Uterus (tissue), 3 donors: ENCODE measurements at regions not wholly inside any gene's neighbourhood (a gene's known extent, or its start where the extent isn't known, plus 50 kb on each side); places are given as distances from the start of the nearest gene placed in this dataset.

Source experiments
- DNase-seq, 2 donors: peaks; one replicate each; pipeline ENCODE4 v3.0.0-alpha.2; 2019 to 2020
- H3K27ac ChIP-seq, 2 donors: fragments of 200-600 bp; sonication (generic); 1 replicate in 1 of 2; 2 replicates in 1 of 2; pipeline ENCODE4 v1.5.1; 2016 to 2018
- H3K27me3 ChIP-seq, 2 donors: fragments of 200-600 bp; sonication (generic); one replicate each; pipeline ENCODE4 v1.5.1; 2018 to 2019; ENCODE audit warnings: control low read depth in 1 of 2
- H3K36me3 ChIP-seq, 2 donors: fragments of 200-600 bp; sonication (generic); one replicate each; pipeline ENCODE4 v1.5.1; 2019; ENCODE audit warnings: control low read depth in 1 of 2
- H3K4me1 ChIP-seq, 2 donors: fragments of 200-600 bp; sonication (generic); one replicate each; pipeline ENCODE4 v1.5.1; 2018 to 2019; ENCODE audit warnings: control low read depth in 1 of 2
- H3K4me3 ChIP-seq, 2 donors: fragments of 200-600 bp; sonication (generic); 1 replicate in 1 of 2; 2 replicates in 1 of 2; pipeline ENCODE4 v1.5.1; 2018 to 2019; ENCODE audit warnings: mild to moderate bottlenecking in 1 of 2
- H3K9me3 ChIP-seq, 2 donors: fragments of 200-600 bp; sonication (generic); one replicate each; pipeline ENCODE4 v1.5.1; 2019; ENCODE audit warnings: control low read depth in 1 of 2
- POLR2A ChIP-seq, 2 donors: fragments of 450-650 bp; IDR thresholded peaks; one replicate each; pipeline ENCODE4 v1.6.1; 2016; ENCODE audit warnings: antibody characterized with exemption in 2 of 2, mild to moderate bottlenecking in 1 of 2, moderate library complexity in 1 of 2
- intact Hi-C: fragments of 100-400 bp; cut with DNase I; formaldehyde crosslinking; loops from one replicate; pipeline ENCODE4 v1.15.1; 2023; ENCODE audit warnings: low total_unique reads
- TF ChIP-seq, protein P1 (sequence below), 4 experiments: fragments of 200-600 bp in 2 of 4; fragments of 450-650 bp in 2 of 4; sonication (generic) in 2 of 4; IDR thresholded peaks; one replicate each; pipeline ENCODE4 v1.5.1; 2016 to 2019; ENCODE audit warnings: antibody characterized with exemption in 4 of 4, mild to moderate bottlenecking in 2 of 4, moderate library complexity in 1 of 4
- donor health status: DM: yes; HTN: yes; CAD: no.

DNA sequence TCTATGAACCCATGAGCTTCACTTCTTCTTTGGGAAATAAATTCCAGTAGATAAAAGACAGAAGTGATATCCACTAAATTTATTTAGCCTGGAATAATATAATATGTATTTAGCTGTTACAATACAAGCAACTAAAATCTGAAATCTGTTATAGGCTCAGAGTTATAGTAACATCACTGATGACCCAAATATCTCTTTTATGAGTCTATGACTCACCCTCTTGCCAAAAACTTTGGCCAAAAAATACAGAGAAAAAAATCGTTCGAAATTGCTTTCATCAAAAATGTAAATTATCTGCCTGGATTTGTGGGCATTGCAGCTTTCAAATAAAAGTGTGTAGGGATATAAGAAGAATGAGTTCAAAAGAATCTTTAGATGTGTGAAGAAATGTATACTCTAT is 89.4 kb upstream of the DKK2 start:
- no peak for TF ChIP-seq POLR2A (IDR thresholded peaks at IDR 0.05)
- TF ChIP-seq, protein P1, sequence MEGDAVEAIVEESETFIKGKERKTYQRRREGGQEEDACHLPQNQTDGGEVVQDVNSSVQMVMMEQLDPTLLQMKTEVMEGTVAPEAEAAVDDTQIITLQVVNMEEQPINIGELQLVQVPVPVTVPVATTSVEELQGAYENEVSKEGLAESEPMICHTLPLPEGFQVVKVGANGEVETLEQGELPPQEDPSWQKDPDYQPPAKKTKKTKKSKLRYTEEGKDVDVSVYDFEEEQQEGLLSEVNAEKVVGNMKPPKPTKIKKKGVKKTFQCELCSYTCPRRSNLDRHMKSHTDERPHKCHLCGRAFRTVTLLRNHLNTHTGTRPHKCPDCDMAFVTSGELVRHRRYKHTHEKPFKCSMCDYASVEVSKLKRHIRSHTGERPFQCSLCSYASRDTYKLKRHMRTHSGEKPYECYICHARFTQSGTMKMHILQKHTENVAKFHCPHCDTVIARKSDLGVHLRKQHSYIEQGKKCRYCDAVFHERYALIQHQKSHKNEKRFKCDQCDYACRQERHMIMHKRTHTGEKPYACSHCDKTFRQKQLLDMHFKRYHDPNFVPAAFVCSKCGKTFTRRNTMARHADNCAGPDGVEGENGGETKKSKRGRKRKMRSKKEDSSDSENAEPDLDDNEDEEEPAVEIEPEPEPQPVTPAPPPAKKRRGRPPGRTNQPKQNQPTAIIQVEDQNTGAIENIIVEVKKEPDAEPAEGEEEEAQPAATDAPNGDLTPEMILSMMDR (IDR thresholded peaks at IDR 0.05), result no peak

DNA sequence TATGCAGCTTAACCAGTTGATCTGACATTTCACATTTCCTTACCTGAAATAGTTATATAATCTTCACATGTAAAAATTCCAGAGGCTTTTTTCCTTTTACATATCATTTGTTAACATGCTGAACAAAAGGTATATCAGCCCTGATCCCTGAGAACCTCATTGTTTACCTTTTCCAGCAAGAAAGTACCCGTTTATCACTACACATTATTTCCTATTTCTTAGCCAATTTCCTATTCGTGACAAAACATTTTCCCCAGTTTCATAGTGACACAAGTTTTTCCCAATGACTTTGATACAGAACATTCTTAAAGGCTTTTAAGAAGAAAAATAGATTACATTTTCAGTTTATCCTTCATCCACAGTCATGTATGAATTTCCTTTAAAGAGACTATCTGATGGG is 86.6 kb upstream of the DKK2 start:
- H3K4me3 ChIP-seq, result no peak overlapping the region
- no peak for DNase-seq
- no peaks in the 10 kb centered on the region for H3K9me3 ChIP-seq
- no peaks in the 10 kb centered on the region for H3K27me3 ChIP-seq
- H3K27ac ChIP-seq, result no peak overlapping the region
- H3K4me1 ChIP-seq, result no peaks in the 10 kb centered on the region
- intact Hi-C loops, result no loop called here
- TF ChIP-seq, protein P1 (IDR thresholded peaks at IDR 0.05), result no peak
- no peak for TF ChIP-seq POLR2A (IDR thresholded peaks at IDR 0.05)
- H3K36me3 ChIP-seq, result no peaks in the 10 kb centered on the region

More for the DNA sequence above, 89.4 kb upstream of the DKK2 start:
- Histone ChIP-seq H3K27ac (no peak overlapping the region), H3K36me3 (no peaks in the 10 kb centered on the region), H3K9me3 (no peaks in the 10 kb centered on the region), H3K4me1 (no peaks in the 10 kb centered on the region), H3K27me3 (no peaks in the 10 kb centered on the region), H3K4me3 (no peak overlapping the region)
- no peak for DNase-seq
- intact Hi-C loops, result no loop called here

DNA sequence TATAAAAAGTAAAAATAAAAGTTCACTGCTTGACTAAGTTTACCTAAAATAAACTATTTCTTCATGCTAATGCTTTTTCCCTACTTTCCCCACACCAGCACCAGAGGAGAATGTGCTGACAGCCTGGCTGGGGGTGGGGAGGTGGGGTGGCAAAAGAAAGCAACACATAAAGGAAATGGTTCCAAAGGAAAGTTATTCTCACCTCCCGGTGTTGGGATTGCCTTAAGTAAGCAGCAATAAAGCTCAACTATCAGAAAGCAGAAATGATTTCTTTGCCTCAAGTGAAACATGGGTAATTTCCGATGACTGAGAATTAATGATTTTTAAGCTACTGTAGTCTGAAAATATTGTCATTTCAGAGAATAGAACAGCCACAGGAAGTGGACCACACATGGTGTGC is 84.5 kb upstream of the DKK2 start:
- intact Hi-C loops, result no loop called here
- H3K36me3 ChIP-seq, result no peaks in the 10 kb centered on the region
- no peak for TF ChIP-seq POLR2A (IDR thresholded peaks at IDR 0.05)
- TF ChIP-seq, protein P1 (IDR thresholded peaks at IDR 0.05), result no peak
- no peak overlapping the region for H3K4me3 ChIP-seq
- H3K9me3 ChIP-seq, result no peaks in the 10 kb centered on the region
- no peaks in the 10 kb centered on the region for H3K27me3 ChIP-seq
- H3K27ac ChIP-seq, result no peak overlapping the region
- no peaks in the 10 kb centered on the region for H3K4me1 ChIP-seq
- no peak for DNase-seq

DNA sequence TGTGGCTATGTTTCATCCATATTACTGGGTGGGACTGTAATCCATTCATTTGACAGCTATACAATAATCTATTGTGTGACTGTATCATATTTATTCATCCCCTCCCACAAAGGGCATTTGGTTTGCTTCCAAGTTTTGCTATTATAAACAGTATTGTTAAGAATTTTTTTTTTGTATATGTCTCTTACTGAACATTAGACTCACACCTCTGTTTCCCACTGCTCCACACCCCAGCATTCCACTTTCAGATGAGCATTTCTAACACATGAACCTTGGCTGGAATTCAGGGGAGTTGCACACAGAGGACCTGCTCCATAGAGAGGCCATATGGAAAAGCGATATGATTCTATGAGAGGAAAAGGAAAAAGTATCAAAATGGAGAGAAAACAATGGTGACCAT is 81.6 kb upstream of the DKK2 start:
- TF ChIP-seq, protein P1 (IDR thresholded peaks at IDR 0.05), result no peak
- no peak for TF ChIP-seq POLR2A (IDR thresholded peaks at IDR 0.05)
- Histone ChIP-seq H3K4me1 (no peaks in the 10 kb centered on the region), H3K27me3 (no peaks in the 10 kb centered on the region), H3K9me3 (no peaks in the 10 kb centered on the region), H3K4me3 (no peak overlapping the region), H3K27ac (no peak overlapping the region), H3K36me3 (no peaks in the 10 kb centered on the region)
- no peak for DNase-seq
- intact Hi-C loops, result no loop called here

DNA sequence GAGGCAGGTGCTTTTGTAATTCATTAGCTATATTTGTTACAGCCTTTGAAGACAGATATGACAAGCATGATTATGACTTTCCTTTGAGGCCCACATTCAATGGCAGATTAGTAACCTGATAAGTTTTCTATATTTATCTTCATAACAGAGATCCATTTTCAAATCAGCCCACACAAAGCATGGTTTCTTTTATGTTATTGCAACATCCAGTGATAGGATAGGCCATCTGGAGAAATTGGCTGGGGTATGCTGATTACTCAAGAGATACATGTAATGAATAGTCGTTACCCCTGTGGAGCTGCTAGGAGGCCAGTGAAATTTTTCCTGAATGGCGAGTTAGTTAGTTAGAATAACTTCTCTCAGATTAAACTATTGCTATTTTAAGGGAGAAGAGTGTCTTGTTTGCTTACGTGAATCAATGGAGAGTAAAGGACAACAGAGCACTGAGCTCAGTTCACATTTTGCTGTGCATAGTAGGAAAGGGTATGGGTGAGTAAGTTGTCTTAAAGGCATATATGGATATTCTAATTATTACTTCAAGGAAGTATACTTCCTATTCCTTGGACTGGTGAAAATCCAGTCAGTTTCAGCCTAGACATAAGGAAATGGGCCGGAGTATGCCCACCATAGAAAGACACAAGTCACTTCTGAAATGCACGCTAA is 79.2 kb upstream of the DKK2 start:
- no peaks in the 10 kb centered on the region for H3K36me3 ChIP-seq
- TF ChIP-seq, protein P1 (IDR thresholded peaks at IDR 0.05), result no peak
- TF ChIP-seq POLR2A (IDR thresholded peaks at IDR 0.05), result no peak
- intact Hi-C loops, result no loop called here
- H3K4me3 ChIP-seq, result no peak overlapping the region
- no peak for DNase-seq
- H3K27me3 ChIP-seq, result no peaks in the 10 kb centered on the region
- no peaks in the 10 kb centered on the region for H3K9me3 ChIP-seq
- no peaks in the 10 kb centered on the region for H3K4me1 ChIP-seq
- no peak overlapping the region for H3K27ac ChIP-seq
